PFSK-1 (cell line): ENCODE measurements at regions not wholly inside any gene's neighbourhood (a gene's known extent, or its start where the extent isn't known, plus 50 kb on each side); places are given as distances from the start of the nearest gene placed in this dataset.

Experiments
- FOXP2 ChIP-seq: optimal IDR thresholded peaks from 2 replicates; pipeline ENCODE3; 2011; ENCODE audit warnings: borderline replicate concordance, control low read depth, inconsistent platforms; ENCODE audit not compliant: insufficient read depth; ENCODE audit errors: extremely low read length, extremely low read depth
- POLR2AphosphoS5 ChIP-seq: IDR thresholded peaks from 2 replicates; pipeline ENCODE4 v1.6.1; 2012; ENCODE audit warnings: low read depth, mild to moderate bottlenecking, control low read depth, low read length, moderate library complexity
- REST ChIP-seq, 2 experiments: IDR thresholded peaks; 2 replicates each; pipeline versions ENCODE4 v1.6.1 to v1.8.0; 2011 to 2012; ENCODE audit warnings: low read depth in 2 of 2, low read length in 2 of 2, control low read depth in 1 of 2, inconsistent platforms in 1 of 2, mild to moderate bottlenecking in 1 of 2, moderate library complexity in 1 of 2; ENCODE audit not compliant: insufficient read depth in 1 of 2
- SIN3A ChIP-seq: IDR thresholded peaks from 2 replicates; pipeline ENCODE4 v1.6.1; 2012; ENCODE audit warnings: mild to moderate bottlenecking, low read length, moderate library complexity, borderline replicate concordance; ENCODE audit not compliant: insufficient read depth
- TAF1 ChIP-seq: IDR thresholded peaks from 2 replicates; pipeline ENCODE4 v1.6.1; 2012; ENCODE audit warnings: low read length, control low read depth, borderline replicate concordance; ENCODE audit not compliant: insufficient read depth

DNA sequence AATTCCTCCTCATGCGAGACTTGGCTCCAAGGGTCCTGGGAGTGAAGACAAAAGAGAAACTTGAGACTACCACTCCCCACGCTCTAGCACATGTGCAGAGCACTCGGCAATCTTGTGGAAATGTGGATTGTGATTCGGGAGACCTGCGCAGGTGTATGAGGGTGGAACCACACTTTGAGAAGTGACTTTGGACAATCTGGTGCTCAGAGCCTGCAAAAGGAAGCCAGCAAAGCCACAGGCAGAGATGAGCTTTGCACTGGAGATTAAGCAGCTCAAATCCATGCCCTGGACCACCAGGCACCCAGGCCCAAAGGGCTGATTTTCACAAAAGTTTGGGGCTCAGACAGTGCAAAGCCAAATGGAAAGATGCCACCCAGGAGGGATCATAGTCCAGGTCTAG lies 162.5 kb upstream of the TSHZ3 start:
- TF ChIP-seq SIN3A, result no peak
- TF ChIP-seq REST (IDR thresholded peaks at IDR 0.05; ENCODE audit: insufficient read depth in 1 of 2, low read depth in 2 of 2, low read length in 2 of 2), result no peak
- no peak for TF ChIP-seq POLR2AphosphoS5
- no peak for TF ChIP-seq FOXP2
- TF ChIP-seq TAF1, result no peak

DNA sequence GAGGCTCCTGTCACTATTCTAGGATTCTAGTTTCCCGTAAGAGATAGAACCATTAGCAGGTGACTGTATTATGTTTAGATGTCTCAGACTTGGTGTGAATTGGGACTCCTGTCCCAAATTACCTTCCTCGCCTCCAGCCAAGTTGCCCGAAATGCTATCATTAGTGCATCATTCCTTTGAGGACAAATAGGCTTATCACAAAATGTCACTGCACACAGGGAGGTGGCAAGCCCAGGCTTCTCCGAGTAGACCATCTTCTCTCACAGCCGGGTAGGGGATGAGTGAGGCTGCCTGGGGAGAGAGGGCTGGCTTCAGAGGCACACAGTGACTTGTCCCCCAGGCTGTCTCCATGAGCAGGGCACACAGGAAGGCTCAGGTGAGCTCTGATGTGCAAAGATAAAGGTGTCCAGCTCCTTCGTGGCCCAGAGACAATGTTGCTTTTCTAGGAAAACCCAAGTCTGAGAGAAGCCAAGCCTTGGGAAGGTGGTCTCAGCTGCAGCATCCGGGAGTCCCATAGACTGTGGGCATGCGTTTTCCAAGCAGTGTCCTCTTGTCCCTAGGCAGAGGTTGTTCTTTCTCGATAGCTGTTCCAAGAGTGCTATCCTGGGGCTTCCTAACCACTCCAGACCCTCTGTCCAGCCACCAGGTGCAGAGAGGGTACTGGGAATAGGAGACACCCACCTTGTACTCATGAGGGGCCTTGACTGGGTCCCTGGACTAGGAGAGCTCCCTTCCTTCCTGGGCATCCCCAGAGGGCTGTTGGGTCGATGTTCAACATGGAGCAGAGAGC lies 163.1 kb upstream of the TSHZ3 start:
- TF ChIP-seq FOXP2 (no peak), SIN3A (no peak), TAF1 (no peak), POLR2AphosphoS5 (no peak), REST (IDR thresholded peaks at IDR 0.05; ENCODE audit: insufficient read depth in 1 of 2, low read depth in 2 of 2, low read length in 2 of 2) (no peak)

DNA sequence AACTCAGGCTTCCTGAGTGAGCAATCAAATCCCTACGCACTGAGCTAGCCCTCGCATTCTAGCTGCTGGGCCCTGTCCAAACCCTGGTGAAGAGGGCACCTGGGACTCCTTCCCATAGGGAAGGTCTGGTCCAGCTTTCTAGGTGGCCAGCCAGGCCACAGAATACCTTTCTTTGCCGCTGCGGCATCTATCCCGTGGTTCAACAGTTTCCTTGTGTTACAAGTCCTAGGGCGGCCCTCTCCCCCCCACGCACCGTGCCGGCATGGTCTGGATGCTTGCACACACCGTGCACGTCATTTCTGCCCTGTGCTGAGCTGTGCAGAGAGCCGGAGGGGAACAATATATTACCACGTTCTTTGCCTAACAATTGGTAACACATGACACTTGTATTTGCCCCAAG lies 164.6 kb upstream of the TSHZ3 start:
- TF ChIP-seq SIN3A, result no peak
- TF ChIP-seq TAF1, result no peak
- no peak for TF ChIP-seq REST (IDR thresholded peaks at IDR 0.05; ENCODE audit: insufficient read depth in 1 of 2, low read depth in 2 of 2, low read length in 2 of 2)
- no peak for TF ChIP-seq POLR2AphosphoS5
- TF ChIP-seq FOXP2, result no peak

DNA sequence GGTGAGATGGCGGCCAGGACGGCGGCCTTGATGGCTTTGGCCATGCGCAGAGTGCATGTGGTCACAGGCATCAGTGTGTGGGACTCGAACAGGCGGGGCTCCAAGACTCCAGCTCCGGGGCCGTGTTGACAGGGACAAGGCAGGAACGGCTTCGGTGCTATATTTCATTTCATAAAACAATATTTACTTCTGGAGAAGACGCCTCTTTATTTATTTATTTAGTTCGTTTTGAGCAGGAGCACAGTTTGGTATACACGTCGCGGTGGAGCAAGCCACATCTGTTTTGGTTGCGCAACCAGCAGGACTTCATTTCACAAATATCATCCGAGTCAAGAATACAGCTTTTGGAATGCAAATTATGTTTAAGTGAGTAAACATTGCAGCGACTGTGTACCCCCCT lies 166.7 kb upstream of the TSHZ3 start:
- TF ChIP-seq TAF1, result no peak
- no peak for TF ChIP-seq FOXP2
- no peak for TF ChIP-seq POLR2AphosphoS5
- no peak for TF ChIP-seq SIN3A
- TF ChIP-seq REST (IDR thresholded peaks at IDR 0.05; ENCODE audit: insufficient read depth in 1 of 2, low read depth in 2 of 2, low read length in 2 of 2), result no peak
